K562 (cell line): ENCODE measurements at regions not wholly inside any gene's neighbourhood (a gene's known extent, or its start where the extent isn't known, plus 50 kb on each side); places are given as distances from the start of the nearest gene placed in this dataset.

Experiments
- ATAC-seq: fragments of 200-7000 bp; cut with Tn5 transposase; 3 replicates; pipeline ENCODE4 v1.9.1; 2020; ENCODE audit warnings: moderate library complexity
- BruUV-seq: library from RNA; stranded (reverse); fragments of 400-500 nt; replicated peaks from 2 replicates; lab custom pipeline; 2021; lab: Mats Ljungman, UMichigan
- CTCF ChIA-PET: fragments of 300-600 bp; formaldehyde crosslinking; extraction: SDS; loops from one replicate; lab custom pipeline; 2021; ENCODE audit warnings: low intra/inter-chr PET ratio; lab: Yijun Ruan, JAX
- POLR2A ChIA-PET: fragments of 300-600, 350-650 bp; sonication (Branson Sonifier 250); formaldehyde crosslinking; extraction: SDS; loops from one replicate; lab custom pipeline; 2021; ENCODE audit warnings: antibody characterized with exemption, inconsistent platforms; lab: Yijun Ruan, JAX
- DNase-seq, 4 experiments: peaks; one replicate each; pipeline versions ENCODE4 v3.0.0 to v3.0.0-alpha.2; 2011 to 2018; ENCODE audit warnings: low spot score in 3 of 4, mixed read lengths in 3 of 4; ENCODE audit errors: extremely low read depth in 1 of 4
- FAIRE-seq: peaks from 2 replicates; lab custom pipeline; 2011; peaks lifted over from hg19 to GRCh38; lab: Jason Lieb, UNC
- H2AFZ ChIP-seq: 2 replicates; pipeline ENCODE4 v1.6.0; 2011; ENCODE audit warnings: low read depth, low read length, control low read depth, inconsistent platforms
- H3K27ac ChIP-seq: fragments of 200-600 bp; 3 replicates; pipeline ENCODE4 v1.8.0; 2011; ENCODE audit warnings: low read depth, mild to moderate bottlenecking, control low read depth, inconsistent platforms, low read length, moderate library complexity, mixed read lengths; ENCODE audit errors: extremely low read depth
- H3K27me3 ChIP-seq, 2 experiments: fragments of 300-600 bp in 1 of 2; 2 replicates in 1 of 2; 3 replicates in 1 of 2; pipeline versions ENCODE4 v1.6.0 to v1.8.0; 2011; ENCODE audit warnings: inconsistent platforms in 2 of 2, low read length in 2 of 2, mild to moderate bottlenecking in 1 of 2, mixed read lengths in 1 of 2, moderate library complexity in 1 of 2; ENCODE audit not compliant: control insufficient read depth in 2 of 2, insufficient read depth in 2 of 2
- H3K36me3 ChIP-seq: fragments of 300-600 bp; 3 replicates; pipeline ENCODE4 v1.8.0; 2011; ENCODE audit warnings: mild to moderate bottlenecking, low read length, inconsistent platforms; ENCODE audit not compliant: control insufficient read depth, insufficient read depth
- H3K4me1 ChIP-seq, 2 experiments: fragments of 200-600 bp in 1 of 2; replicated peaks in 1 of 2; 2 replicates in 1 of 2; 3 replicates in 1 of 2; pipeline versions ENCODE4 v1.5.1 to v1.8.0; 2011; ENCODE audit warnings: inconsistent platforms in 2 of 2, low read length in 2 of 2, mild to moderate bottlenecking in 1 of 2, mixed read lengths in 1 of 2, moderate library complexity in 1 of 2; ENCODE audit not compliant: control insufficient read depth in 2 of 2, insufficient read depth in 2 of 2
- H3K4me2 ChIP-seq: 2 replicates; pipeline ENCODE4 v1.6.1; 2011; ENCODE audit warnings: low read length, control low read depth, inconsistent platforms, mixed read lengths; ENCODE audit not compliant: insufficient read depth
- H3K4me3 ChIP-seq: fragments of 200-600 bp; sonication (generic), shearing (Covaris generic); 2 replicates; pipeline ENCODE4 v1.5.1; 2016; ENCODE audit warnings: control low read depth, inconsistent platforms
- H3K79me2 ChIP-seq: fragments of 200-600 bp; 3 replicates; pipeline ENCODE4 v1.8.0; 2011; ENCODE audit warnings: low read length, inconsistent platforms; ENCODE audit not compliant: control insufficient read depth, insufficient read depth
- H3K9ac ChIP-seq, 2 experiments: 2 replicates each; pipeline versions ENCODE4 v1.6.0 to v1.6.1; 2011; ENCODE audit warnings: low read depth in 2 of 2, low read length in 2 of 2, control low read depth in 1 of 2, inconsistent platforms in 1 of 2, mild to moderate bottlenecking in 1 of 2, mixed read lengths in 1 of 2; ENCODE audit not compliant: insufficient read depth in 1 of 2
- H3K9me1 ChIP-seq: one replicate; pipeline ENCODE4 v1.6.0; 2011; ENCODE audit warnings: inconsistent platforms, mild to moderate bottlenecking, low read length, moderate library complexity; ENCODE audit not compliant: control insufficient read depth, insufficient read depth
- H3K9me3 ChIP-seq: replicated peaks from 2 replicates; pipeline ENCODE4 v1.5.1; 2011; ENCODE audit warnings: low read depth, low read length, inconsistent platforms; ENCODE audit not compliant: control insufficient read depth, insufficient read depth
- H4K20me1 ChIP-seq: replicated peaks from 2 replicates; pipeline ENCODE4 v1.6.1; 2011; ENCODE audit warnings: low read length, inconsistent platforms, mixed read lengths; ENCODE audit not compliant: control insufficient read depth, insufficient read depth
- BDP1 ChIP-seq: IDR thresholded peaks from 3 replicates; pipeline ENCODE4 v1.6.1; 2011; ENCODE audit not compliant: insufficient read length, insufficient read depth
- CBX1 ChIP-seq: sonication (generic); IDR thresholded peaks from 2 replicates; pipeline ENCODE4 v1.6.1; 2016; ENCODE audit warnings: antibody characterized with exemption, low read depth, mild to moderate bottlenecking
- CBX8 ChIP-seq: fragments of 200-600 bp; sonication (generic); IDR thresholded peaks from 2 replicates; pipeline ENCODE4 v1.6.1; 2012; ENCODE audit warnings: borderline replicate concordance, mixed run types, low read depth, mild to moderate bottlenecking, moderate library complexity, mixed read lengths, low read length, control low read depth, inconsistent platforms; ENCODE audit not compliant: poor library complexity, severe bottlenecking; ENCODE audit errors: extremely low read depth
- CEBPB ChIP-seq: fragments of 450-650 bp; IDR thresholded peaks from 2 replicates; pipeline ENCODE4 v1.6.1; 2016; ENCODE audit warnings: missing genetic modification characterization, missing compliant biosample characterization
- CEBPG ChIP-seq, 3 experiments: fragments of 200-800 bp in 1 of 3; sonication (Bioruptor generic) in 1 of 3; sonication (generic) in 1 of 3; formaldehyde crosslinking in 1 of 3; IDR thresholded peaks in 2 of 3; conservative IDR thresholded peaks in 1 of 3; 2 replicates each; pipeline versions ENCODE4 v1.6.1 to v1.8.0; 2016 to 2022; ENCODE audit warnings: missing compliant biosample characterization in 2 of 3, missing genetic modification characterization in 2 of 3, mild to moderate bottlenecking in 1 of 3, missing genetic modification reagents in 1 of 3
- CHD2 ChIP-seq: IDR thresholded peaks from 2 replicates; pipeline ENCODE4 v1.6.1; 2011; ENCODE audit warnings: low read depth, low read length
- ETV1 ChIP-seq: fragments of 450-650 bp; conservative IDR thresholded peaks from 2 replicates; pipeline ENCODE4 v1.6.1; 2016; ENCODE audit warnings: missing genetic modification characterization, control low read depth, low read depth, missing compliant biosample characterization
- FOSL1 ChIP-seq: fragments of 200-800 bp; sonication (Bioruptor generic); conservative IDR thresholded peaks from 2 replicates; pipeline ENCODE4 v1.6.1; 2016; ENCODE audit warnings: missing genetic modification characterization, missing compliant biosample characterization
- KDM2B ChIP-seq: fragments of 250-450 bp; sonication (Bioruptor Pico); IDR thresholded peaks from 2 replicates; pipeline ENCODE4 v1.8.0; 2021; ENCODE audit warnings: mild to moderate bottlenecking, moderate library complexity
- KLF10 ChIP-seq: fragments of 250-450 bp; sonication (Bioruptor Pico); IDR thresholded peaks from 2 replicates; pipeline ENCODE4 v1.6.1; 2021; ENCODE audit warnings: matching md5 sums
- LEF1 ChIP-seq: fragments of 450-650 bp; IDR thresholded peaks from 2 replicates; pipeline ENCODE4 v1.6.1; 2016; ENCODE audit warnings: mild to moderate bottlenecking
- OTX1 ChIP-seq: fragments of 450-650 bp; formaldehyde crosslinking; IDR thresholded peaks from 2 replicates; pipeline ENCODE4 v1.4.0; 2022; ENCODE audit warnings: mild to moderate bottlenecking
- SAFB2 ChIP-seq: fragments of 200-400 bp; formaldehyde crosslinking; IDR thresholded peaks from 2 replicates; pipeline ENCODE4 v1.6.1; 2018; ENCODE audit warnings: borderline replicate concordance, low read length, low read depth, moderate library complexity; ENCODE audit not compliant: severe bottlenecking
- ZNF175 ChIP-seq: fragments of 200-800 bp; sonication (Bioruptor generic); IDR thresholded peaks from 2 replicates; pipeline ENCODE4 v1.6.1; 2016; ENCODE audit warnings: low read depth, mild to moderate bottlenecking, missing genetic modification characterization, missing compliant biosample characterization
- ZNF668 ChIP-seq: fragments of 250-450 bp; sonication (Bioruptor Pico); IDR thresholded peaks from 2 replicates; pipeline ENCODE4 v1.8.0; 2022; ENCODE audit warnings: mild to moderate bottlenecking, inconsistent platforms
- ZNF764 ChIP-seq: fragments of 250-450 bp; sonication (Bioruptor Pico); IDR thresholded peaks from 2 replicates; pipeline ENCODE4 v1.4.0; 2020; ENCODE audit warnings: low read depth, mild to moderate bottlenecking, moderate library complexity
- WGBS: fragments of 100-300 bp; shearing (Covaris generic); methylation state at CpG from one replicate; pipeline ENCODE4 v1.1.6; 2016; ENCODE audit warnings: low coverage, mixed read lengths; ENCODE audit not compliant: insufficient coverage; ENCODE audit errors: missing lambda C conversion rate; 5-methylcytosine and 5-hydroxymethylcytosine counted together
- in situ Hi-C: fragments of 300-500 bp; cut with MboI; formaldehyde crosslinking; loops from 4 replicates; pipeline ENCODE4 v1.15.0; 2018; ENCODE audit warnings: inconsistent platforms, mixed read lengths
- intact Hi-C: fragments of 100-400 bp; cut with micrococcal nuclease; formaldehyde crosslinking; loops from 2 replicates; pipeline ENCODE4 v1.14.2; 2022

DNA sequence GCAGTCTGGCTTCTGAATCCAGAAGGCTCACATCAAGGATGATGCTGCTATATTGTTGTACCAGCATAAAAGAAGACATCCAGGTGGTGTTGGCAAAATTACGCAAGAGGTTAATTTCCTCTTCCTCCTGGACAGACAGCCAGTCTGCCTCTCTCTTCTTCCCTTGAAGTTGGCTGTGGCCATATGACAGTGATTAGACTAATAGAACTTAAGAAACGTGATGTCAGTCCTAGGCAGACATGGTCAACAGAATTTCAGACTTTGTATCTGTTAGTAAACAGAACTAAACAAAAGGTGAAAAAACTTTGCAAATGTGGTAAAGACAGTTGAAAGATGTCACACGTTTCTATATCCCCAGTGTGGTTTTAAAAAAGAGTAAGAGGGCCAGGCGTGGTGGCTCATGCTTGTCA is 465.2 kb upstream of the NR2F2 start:
- Histone ChIP-seq H3K9me3 (no peaks in the 10 kb centered on the region), H3K4me3 (no peak overlapping the region), H3K4me1 (no peaks in the 10 kb centered on the region), H3K9ac (no peak overlapping the region), H3K27ac (no peak overlapping the region), H3K9me1 (no peaks in the 10 kb centered on the region), H4K20me1 (no peaks in the 10 kb centered on the region), H2AFZ (no peak overlapping the region), H3K4me2 (no peak overlapping the region), H3K79me2 (no peaks in the 10 kb centered on the region), H3K27me3 (no peaks in the 10 kb centered on the region), H3K36me3 (no peaks in the 10 kb centered on the region)
- FAIRE-seq: no peak
- no peak for ATAC-seq
- in situ Hi-C loops: no loop called here
- 37% methylated on average over 4 of the region's 4 CpGs for WGBS
- ChIA-PET CTCF (no interaction called here), POLR2A (no interaction called here)
- intact Hi-C loops: no loop called here
- no peak for DNase-seq
- TF ChIP-seq KDM2B (CRISPR knock-in tag): no peak
- no peak for TF ChIP-seq CEBPG (CRISPR knock-in tag; IDR thresholded peaks at IDR 0.05)
- peak; percentile 49 to 53; a peak in 2 of 4 replicates for TF ChIP-seq CEBPG (tag; conservative IDR thresholded peaks at IDR 0.05 in 1 of 2, IDR thresholded peaks at IDR 0.05 in 1 of 2)
- peak; percentile 77 for TF ChIP-seq CEBPB
- no TSS peak for BruUV-seq

DNA sequence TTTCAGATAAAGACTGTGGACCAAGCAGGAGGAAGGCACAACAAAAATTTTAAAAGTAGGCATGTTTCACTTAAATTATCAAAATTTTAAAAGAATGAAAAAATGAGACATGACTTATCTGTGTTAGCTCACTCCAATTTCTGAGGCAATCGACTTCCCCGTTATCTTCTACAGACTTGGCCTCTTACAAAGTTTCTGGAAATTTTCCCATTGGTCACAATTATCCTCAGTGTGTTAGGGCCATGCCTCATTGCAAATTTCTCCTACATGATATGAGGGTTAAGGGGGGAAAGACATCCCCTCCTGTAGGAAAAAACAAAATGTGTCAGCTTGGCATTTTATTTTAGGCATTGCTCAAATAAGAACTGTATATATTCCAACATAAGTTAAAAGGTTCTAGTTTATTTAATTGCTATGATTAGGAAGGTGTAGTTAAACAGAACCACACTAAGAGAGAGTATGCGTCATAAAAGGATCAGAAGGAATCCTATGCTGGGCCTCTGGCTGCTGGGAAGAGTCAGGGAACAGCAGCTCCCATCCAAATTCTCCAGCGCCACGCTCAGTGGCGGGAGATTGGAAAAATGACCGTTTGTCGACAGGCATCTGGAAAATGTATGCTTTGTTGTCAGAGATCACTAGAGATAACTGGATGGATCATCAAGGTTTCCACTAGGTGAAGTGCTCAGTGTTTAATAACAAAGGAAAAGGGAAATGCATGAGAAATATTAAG is 463.6 kb upstream of the NR2F2 start:
- no peak for DNase-seq
- H3K9ac ChIP-seq: no peak overlapping the region
- intact Hi-C loops (no loop called here), in situ Hi-C loops (no loop called here)
- H3K36me3 ChIP-seq: no peaks in the 10 kb centered on the region
- ChIA-PET CTCF (no interaction called here), POLR2A (interaction anchor here (0.5 kb wide), 1 partner anchor 10 kb away, joined by 3 read pairs; no protein-coding TSS in a partner anchor)
- no peaks in the 10 kb centered on the region for H3K9me3 ChIP-seq
- no peak overlapping the region for H3K4me3 ChIP-seq
- BruUV-seq: no TSS peak
- H3K79me2 ChIP-seq: no peaks in the 10 kb centered on the region
- H3K4me2 ChIP-seq: no peak overlapping the region
- H3K27ac ChIP-seq: no peak overlapping the region
- FAIRE-seq: no peak
- no peak overlapping the region for H2AFZ ChIP-seq
- 54% methylated on average over 6 of the region's 8 CpGs for WGBS
- H3K9me1 ChIP-seq: no peaks in the 10 kb centered on the region
- H3K27me3 ChIP-seq: no peaks in the 10 kb centered on the region
- no peaks in the 10 kb centered on the region for H3K4me1 ChIP-seq
- ATAC-seq: no peak
- TF ChIP-seq ETV1 (tag) (no peak), CBX1 (no peak), CHD2 (no peak), BDP1 (no peak), CBX8 (no peak), KLF10 (CRISPR knock-in tag) (no peak), ZNF668 (no peak), ZNF764 (CRISPR knock-in tag) (no peak), ZNF175 (no peak), OTX1 (CRISPR knock-in tag) (no peak), SAFB2 (no peak), LEF1 (no peak), FOSL1 (tag) (no peak)
- no peaks in the 10 kb centered on the region for H4K20me1 ChIP-seq
